HL-60 (cell line): ENCODE measurements at regions not wholly inside any gene's neighbourhood (a gene's known extent, or its start where the extent isn't known, plus 50 kb on each side); places are given as distances from the start of the nearest gene placed in this dataset.

Experiments
- DNase-seq, 2 experiments: peaks; one replicate each; pipeline ENCODE4 v3.0.0-alpha.2; 2010 to 2020; ENCODE audit warnings: low read depth in 1 of 2, low spot score in 1 of 2
- H3K27ac ChIP-seq: fragments of 250-450 bp; sonication (Bioruptor Pico); replicated peaks from 2 replicates; pipeline ENCODE4 v1.5.1; 2020; ENCODE audit warnings: mild to moderate bottlenecking, moderate library complexity
- H3K27me3 ChIP-seq: fragments of 250-450 bp; sonication (Bioruptor Pico); 2 replicates; pipeline ENCODE4 v1.5.1; 2021; ENCODE audit warnings: mild to moderate bottlenecking, moderate library complexity; ENCODE audit not compliant: insufficient read depth, poor library complexity, severe bottlenecking
- H3K4me3 ChIP-seq: replicated peaks from 2 replicates; pipeline ENCODE4 v1.5.1; 2011; ENCODE audit warnings: mild to moderate bottlenecking, control low read depth, low read length; ENCODE audit not compliant: insufficient read depth
- CTCF ChIP-seq: IDR thresholded peaks from one replicate; pipeline ENCODE4 v1.5.1; 2011; ENCODE audit warnings: low read length, control low read depth, inconsistent platforms; ENCODE audit not compliant: insufficient read depth
- GABPA ChIP-seq: IDR thresholded peaks from 2 replicates; pipeline ENCODE4 v1.6.1; 2012; ENCODE audit warnings: low read depth
- POLR2AphosphoS5 ChIP-seq: IDR thresholded peaks from 2 replicates; pipeline ENCODE4 v1.6.1; 2012; ENCODE audit warnings: low read depth
- REST ChIP-seq: IDR thresholded peaks from 2 replicates; pipeline ENCODE4 v1.6.1; 2012; ENCODE audit warnings: low read depth; ENCODE audit not compliant: insufficient replicate concordance
- SPI1 ChIP-seq: IDR thresholded peaks from 2 replicates; pipeline ENCODE4 v1.6.1; 2012; ENCODE audit warnings: low read depth, mild to moderate bottlenecking, borderline replicate concordance

GRCh38 chr13:109885235-109885634, 98.9 kb upstream of the IRS2 start:
- H3K27me3 ChIP-seq, result peaks cover 4% of the 10 kb centered on the region
- no peak for DNase-seq
- H3K4me3 ChIP-seq, result no peak overlapping the region
- TF ChIP-seq POLR2AphosphoS5 (no peak), GABPA (no peak), SPI1 (no peak), CTCF (no peak), REST (no peak)
- H3K27ac ChIP-seq, result no peak overlapping the region

- DNase-seq, result no peak
- Histone ChIP-seq H3K27ac (no peak overlapping the region), H3K27me3 (peaks cover 4% of the 10 kb centered on the region), H3K4me3 (no peak overlapping the region)
- TF ChIP-seq REST (no peak), CTCF (no peak), GABPA (no peak), SPI1 (no peak), POLR2AphosphoS5 (no peak)
Observed at GRCh38 chr13:109884462-109884861, 98.1 kb upstream of the IRS2 start.

- DNase-seq, result no peak
- TF ChIP-seq REST (no peak), SPI1 (no peak), GABPA (no peak), POLR2AphosphoS5 (no peak), CTCF (no peak)
- no peak overlapping the region for H3K4me3 ChIP-seq
- H3K27me3 ChIP-seq, result peaks cover 4% of the 10 kb centered on the region
- H3K27ac ChIP-seq, result no peak overlapping the region
Observed at GRCh38 chr13:109883181-109884180, 97.1 kb upstream of the IRS2 start.
